ENCODE measurements at regions not wholly inside any gene's neighbourhood (a gene's known extent, or its start where the extent isn't known, plus 50 kb on each side); places are given as distances from the start of the nearest gene placed in this dataset.

- TF ChIP-seq CTCF (IDR thresholded peaks at IDR 0.05) (no peak), TCF7L2 (IDR thresholded peaks at IDR 0.05; ENCODE audit: low read depth, low read length) (no peak), POLR2AphosphoS5 (IDR thresholded peaks at IDR 0.05; ENCODE audit: low read depth, low read length) (no peak)
Measured at GRCh38 chr13:29943273-29943672, 92.9 kb upstream of the UBL3 start.
